Endothelial cell of umbilical vein (primary cell): ENCODE measurements at regions not wholly inside any gene's neighbourhood (a gene's known extent, or its start where the extent isn't known, plus 50 kb on each side); places are given as distances from the start of the nearest gene placed in this dataset.

Source experiments
- BruUV-seq: library from RNA; stranded (reverse); fragments of 400-500 nt; replicated peaks from 2 replicates; lab custom pipeline; 2021; lab: Mats Ljungman, UMichigan
- CTCF ChIA-PET: fragments of 300-600, 350-600 bp; sonication (Branson Sonifier 250); formaldehyde crosslinking; loops from one replicate; lab custom pipeline; 2021; ENCODE audit warnings: antibody characterized with exemption, inconsistent platforms; lab: Charles Lee
- POLR2A ChIA-PET: fragments of 300-600, 350-600 bp; sonication (Branson Sonifier 250); formaldehyde crosslinking; loops from one replicate; lab custom pipeline; 2021; ENCODE audit warnings: antibody characterized with exemption, inconsistent platforms; lab: Charles Lee
- DNase-seq: peaks from one replicate; pipeline ENCODE4 v3.0.0-alpha.2; 2011; ENCODE audit warnings: low read depth, low spot score
- FAIRE-seq: peaks from 2 replicates; lab custom pipeline; 2011; peaks lifted over from hg19 to GRCh38; lab: Jason Lieb, UNC
- H2AFZ ChIP-seq: 2 replicates; pipeline ENCODE4 v1.6.0; 2012; ENCODE audit warnings: low read depth, low read length, control low read depth, inconsistent platforms
- H3K27ac ChIP-seq: 2 replicates; pipeline ENCODE4 v1.5.1; 2011; ENCODE audit warnings: low read depth, mild to moderate bottlenecking, control low read depth, low read length, moderate library complexity; ENCODE audit not compliant: insufficient read depth
- H3K27me3 ChIP-seq, 2 experiments: 2 replicates each; pipeline versions ENCODE4 v1.6.0 to v1.6.1; 2011; ENCODE audit warnings: low read length in 2 of 2, mixed read lengths in 1 of 2; ENCODE audit not compliant: control insufficient read depth in 2 of 2, insufficient read depth in 2 of 2
- H3K36me3 ChIP-seq, 2 experiments: 2 replicates in 1 of 2; 3 replicates in 1 of 2; pipeline ENCODE4 v1.5.1; 2011; ENCODE audit warnings: low read length in 2 of 2, mild to moderate bottlenecking in 1 of 2, moderate library complexity in 1 of 2; ENCODE audit not compliant: control insufficient read depth in 2 of 2, insufficient read depth in 2 of 2; ENCODE audit errors: extremely low read depth in 1 of 2
- H3K4me1 ChIP-seq: 3 replicates; pipeline ENCODE4 v1.5.1; 2011; ENCODE audit warnings: mild to moderate bottlenecking, low read length; ENCODE audit not compliant: control insufficient read depth, insufficient read depth; ENCODE audit errors: extremely low read depth
- H3K4me2 ChIP-seq: 2 replicates; pipeline ENCODE4 v1.6.1; 2011; ENCODE audit warnings: low read length, control low read depth, mixed read lengths; ENCODE audit not compliant: insufficient read depth
- H3K4me3 ChIP-seq, 3 experiments: fragments of 200-600 bp in 1 of 3; sonication (generic), shearing (Covaris generic) in 1 of 3; replicated peaks in 1 of 3; 2 replicates each; pipeline ENCODE4 v1.5.1; 2011 to 2016; ENCODE audit warnings: control low read depth in 3 of 3, low read length in 3 of 3, mild to moderate bottlenecking in 2 of 3, inconsistent platforms in 1 of 3, low read depth in 1 of 3, moderate library complexity in 1 of 3; ENCODE audit not compliant: insufficient read depth in 1 of 3
- H3K79me2 ChIP-seq: 2 replicates; pipeline ENCODE4 v1.6.0; 2012; ENCODE audit warnings: low read length, inconsistent platforms; ENCODE audit not compliant: control insufficient read depth, insufficient read depth
- H3K9ac ChIP-seq: replicated peaks from 2 replicates; pipeline ENCODE3; 2011; ENCODE audit warnings: low read length, control low read depth; ENCODE audit not compliant: insufficient read depth; ENCODE audit errors: extremely low read depth
- H3K9me1 ChIP-seq: replicated peaks from 3 replicates; pipeline ENCODE4 v1.6.0; 2011; ENCODE audit warnings: mild to moderate bottlenecking, low read length; ENCODE audit not compliant: control insufficient read depth, insufficient read depth; ENCODE audit errors: extremely low read depth
- H3K9me3 ChIP-seq: replicated peaks from 2 replicates; pipeline ENCODE4 v1.5.1; 2012; ENCODE audit warnings: low read length, inconsistent platforms; ENCODE audit not compliant: control insufficient read depth, insufficient read depth
- H4K20me1 ChIP-seq: replicated peaks from 2 replicates; pipeline ENCODE3; 2011; ENCODE audit warnings: mild to moderate bottlenecking, low read length; ENCODE audit not compliant: control insufficient read depth, insufficient read depth; ENCODE audit errors: extremely low read depth
- CTCF ChIP-seq, 2 donors: IDR thresholded peaks; 1 replicate in 1 of 2; 2 replicates in 1 of 2; pipeline ENCODE4 v1.5.1; 2011; ENCODE audit warnings: low read length in 2 of 2, mild to moderate bottlenecking in 2 of 2, moderate library complexity in 2 of 2, control low read depth in 1 of 2, inconsistent platforms in 1 of 2, low read depth in 1 of 2; ENCODE audit not compliant: insufficient read depth in 1 of 2; ENCODE audit errors: extremely low read depth in 1 of 2
- EZH2 ChIP-seq: IDR thresholded peaks from 2 replicates; pipeline ENCODE4 v1.6.1; 2012; ENCODE audit warnings: borderline replicate concordance, low read depth, mild to moderate bottlenecking, moderate library complexity, low read length, inconsistent platforms; ENCODE audit not compliant: severe bottlenecking
- FOS ChIP-seq: IDR thresholded peaks from 2 replicates; pipeline ENCODE4 v1.6.1; 2011; ENCODE audit warnings: mild to moderate bottlenecking, low read length, moderate library complexity, borderline replicate concordance; ENCODE audit not compliant: insufficient read depth
- GATA2 ChIP-seq: IDR thresholded peaks from 2 replicates; pipeline ENCODE4 v1.7.0; 2011; ENCODE audit warnings: low read depth, mild to moderate bottlenecking, moderate library complexity, mixed read lengths, low read length; ENCODE audit not compliant: insufficient read length, insufficient read depth
- JUN ChIP-seq: IDR thresholded peaks from 2 replicates; pipeline ENCODE4 v1.6.1; 2011; ENCODE audit warnings: borderline replicate concordance, low read depth; ENCODE audit not compliant: insufficient read length, insufficient read depth
- MAX ChIP-seq: IDR thresholded peaks from 2 replicates; pipeline ENCODE4 v1.6.1; 2011; ENCODE audit not compliant: insufficient read depth, insufficient read length
- MYC ChIP-seq: IDR thresholded peaks from one replicate; pipeline ENCODE4 v1.6.1; 2011; ENCODE audit warnings: mild to moderate bottlenecking, low read depth, low read length
- POLR2A ChIP-seq: IDR thresholded peaks from 2 replicates; pipeline ENCODE4 v1.6.1; 2012; ENCODE audit warnings: low read depth, mild to moderate bottlenecking, control low read depth, low read length
- POLR2AphosphoS5 ChIP-seq: IDR thresholded peaks from 2 replicates; pipeline ENCODE4 v1.6.1; 2012; ENCODE audit warnings: low read depth, mild to moderate bottlenecking, control low read depth, low read length, moderate library complexity; ENCODE audit not compliant: insufficient read depth
- dilution Hi-C: fragments of 300-500 bp; cut with MboI; formaldehyde crosslinking; loops from one replicate; pipeline ENCODE4 v1.15.0; 2019; ENCODE audit warnings: low sequenced_read_pairs; ENCODE audit not compliant: extremely low pct_ligation_motif_present
- intact Hi-C: fragments of 100-400 bp; cut with micrococcal nuclease; formaldehyde crosslinking; loops from one replicate; pipeline ENCODE4 v1.10.0; 2022

- DNase-seq (no peak), FAIRE-seq (no peak)
- H3K27ac ChIP-seq, result no peak overlapping the region
- H3K9ac ChIP-seq, result no peak overlapping the region
- ChIA-PET CTCF (interaction anchor here (0.6 to 1.2 kb wide), 2 partner anchors 8 to 1567 kb away, joined by 3 read pairs; no protein-coding TSS in a partner anchor), POLR2A (no interaction called here)
- dilution Hi-C loops (no loop called here), intact Hi-C loops (no loop called here)
- no peak overlapping the region for H3K4me2 ChIP-seq
- BruUV-seq, result no TSS peak
- no peak overlapping the region for H3K4me3 ChIP-seq
- TF ChIP-seq CTCF (IDR thresholded peaks at IDR 0.05; ENCODE audit: extremely low read depth in 1 of 2, insufficient read depth in 1 of 2, low read depth in 1 of 2, low read length in 2 of 2) (no peak), EZH2 (no peak), FOS (no peak), MAX (no peak), POLR2A (no peak), MYC (no peak), GATA2 (no peak), POLR2AphosphoS5 (no peak), JUN (no peak)
- H2AFZ ChIP-seq, result no peak overlapping the region
- H3K36me3 ChIP-seq, result no peaks in the 10 kb centered on the region
- no peaks in the 10 kb centered on the region for H3K4me1 ChIP-seq
- no peaks in the 10 kb centered on the region for H4K20me1 ChIP-seq
- no peaks in the 10 kb centered on the region for H3K9me3 ChIP-seq
- H3K27me3 ChIP-seq, result peaks cover 2 to 4% of the 10 kb centered on the region in 2 experiments
- no peaks in the 10 kb centered on the region for H3K9me1 ChIP-seq
- no peaks in the 10 kb centered on the region for H3K79me2 ChIP-seq
Observed at GRCh38 chr12:92524489-92524888, 178.3 kb upstream of the PLEKHG7 start.
